ENCODE measurements at regions not wholly inside any gene's neighbourhood (a gene's known extent, or its start where the extent isn't known, plus 50 kb on each side); places are given as distances from the start of the nearest gene placed in this dataset.
"Not testable (repeated sequence)": the region's sequence is repeated elsewhere in the genome, so short reads cannot be mapped to it uniquely, and the experiment has no call there.

DNA sequence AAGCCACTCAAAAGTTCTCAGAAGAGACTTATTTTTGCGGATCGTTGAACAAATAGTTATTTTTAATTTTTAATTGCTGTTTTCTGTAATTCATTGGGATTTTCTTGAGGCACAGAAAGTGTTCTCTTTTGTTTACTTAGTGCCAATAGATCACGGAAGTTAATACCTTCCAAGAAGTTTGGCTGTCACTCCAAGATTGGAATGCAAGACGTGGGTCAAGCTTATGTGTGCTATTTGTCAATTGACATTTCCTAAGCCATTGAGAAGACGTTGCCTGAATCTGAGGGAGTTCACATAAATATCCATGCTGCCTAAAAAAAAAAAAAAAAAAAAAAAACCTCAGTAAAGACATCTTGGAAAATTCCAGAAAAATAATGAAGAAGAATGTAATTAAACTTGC lies 1071.4 kb upstream of the ADGRB3 start:
- DNase-seq (ENCODE audit: low spot score): no peak

DNA sequence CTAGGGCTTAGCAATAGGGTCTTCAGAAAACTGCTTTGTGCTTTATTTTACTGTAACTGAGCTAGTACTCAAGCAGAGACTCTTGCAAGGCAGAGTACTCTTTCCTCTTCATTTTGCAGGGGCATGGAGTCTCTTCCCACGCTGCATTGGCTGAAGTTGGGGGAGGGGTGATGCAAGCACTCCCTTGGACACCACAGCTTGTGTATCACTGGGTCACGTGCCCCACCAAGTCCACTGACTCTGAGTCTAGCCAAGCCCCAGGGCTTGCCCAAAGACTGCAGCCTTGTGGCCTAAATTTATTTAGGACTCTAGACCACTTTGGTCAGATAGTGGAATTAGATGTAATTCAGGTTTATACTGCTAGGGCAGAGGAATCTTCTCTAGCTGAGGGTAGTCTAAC lies 1075.0 kb upstream of the ADGRB3 start:
- no peak for DNase-seq (ENCODE audit: low spot score)

DNA sequence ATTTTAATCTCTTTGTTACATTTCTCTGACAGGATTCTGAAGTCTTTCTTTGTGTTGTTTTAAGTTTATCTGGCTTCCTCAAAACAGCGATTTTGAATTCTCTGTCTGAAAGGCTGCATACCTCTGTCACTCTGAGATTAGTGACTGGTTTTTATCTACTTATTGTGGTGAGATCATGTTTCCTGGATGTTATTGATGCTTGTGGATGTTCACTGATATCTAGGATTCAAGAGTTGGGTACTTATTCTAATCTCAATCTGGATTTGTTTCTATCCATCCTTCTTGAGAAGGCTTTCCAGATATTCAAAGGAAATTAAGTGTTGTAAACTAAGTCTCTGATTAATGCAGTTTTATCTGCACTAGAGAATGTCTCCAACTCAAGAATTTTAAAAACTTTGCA lies 1076.1 kb upstream of the ADGRB3 start:
- no peak for DNase-seq (ENCODE audit: low spot score)

GRCh38 chr6:67544851-67545452 lies 1090.1 kb upstream of the ADGRB3 start:
- no peak for DNase-seq (ENCODE audit: low spot score)

DNA sequence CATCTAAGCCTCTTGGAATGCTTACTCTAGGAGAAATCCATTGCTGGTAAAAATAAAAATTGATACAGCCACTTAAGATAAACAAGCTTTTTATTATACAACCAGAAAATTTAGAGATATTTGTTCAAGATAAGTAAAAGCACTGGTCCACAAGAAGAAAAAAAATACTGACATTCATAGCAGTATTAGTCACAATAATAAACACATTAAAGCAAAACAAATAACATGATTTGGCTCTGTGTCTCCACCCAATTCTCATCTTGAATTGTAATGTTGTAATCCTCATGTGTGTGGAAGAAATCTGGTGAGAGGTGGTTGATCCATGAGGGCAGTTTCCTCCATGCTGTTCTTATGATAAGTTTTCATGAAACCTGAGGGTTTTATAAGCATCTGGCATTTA lies 1093.5 kb upstream of the ADGRB3 start:
- DNase-seq (ENCODE audit: low spot score): no peak

DNA sequence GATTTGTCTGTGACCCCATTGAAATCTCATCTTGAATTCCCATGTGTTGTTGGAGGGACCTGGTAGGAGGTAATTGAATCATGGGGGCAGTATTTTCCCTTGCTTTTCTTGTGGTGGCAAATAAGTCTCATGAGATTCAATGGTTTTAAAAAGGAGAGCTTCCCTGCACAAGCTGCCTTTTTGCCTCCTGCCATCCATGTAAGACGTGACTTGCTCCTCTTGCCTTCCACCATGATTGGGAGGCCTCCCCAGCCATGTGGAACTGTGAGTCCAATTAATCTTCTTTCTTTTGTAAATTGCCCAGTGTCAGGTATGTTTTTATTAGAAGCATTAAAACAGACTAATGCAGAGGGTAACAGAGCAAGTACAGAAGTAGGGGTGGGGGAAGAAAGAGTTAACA lies 1097.0 kb upstream of the ADGRB3 start:
- no peak for DNase-seq (ENCODE audit: low spot score)

DNA sequence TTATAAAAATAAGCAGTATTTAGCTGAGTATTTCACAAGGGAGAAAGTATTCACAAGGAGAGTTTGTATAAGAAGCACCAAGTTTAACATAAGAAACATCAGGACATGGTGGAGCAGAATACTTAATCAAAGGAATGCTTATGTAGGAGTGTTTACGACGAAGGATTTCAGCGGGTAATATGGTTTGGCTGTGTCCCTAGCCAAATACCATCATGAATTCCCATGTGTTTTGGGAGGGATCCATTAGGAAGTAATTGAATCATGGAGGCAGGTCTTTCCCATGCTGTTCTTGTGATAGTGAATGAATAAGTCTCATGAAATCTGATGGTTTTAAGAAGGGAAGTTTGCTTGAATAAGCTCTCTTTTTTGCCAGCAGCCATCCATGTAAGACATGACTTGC lies 1099.1 kb upstream of the ADGRB3 start:
- DNase-seq (ENCODE audit: low spot score): no peak

DNA sequence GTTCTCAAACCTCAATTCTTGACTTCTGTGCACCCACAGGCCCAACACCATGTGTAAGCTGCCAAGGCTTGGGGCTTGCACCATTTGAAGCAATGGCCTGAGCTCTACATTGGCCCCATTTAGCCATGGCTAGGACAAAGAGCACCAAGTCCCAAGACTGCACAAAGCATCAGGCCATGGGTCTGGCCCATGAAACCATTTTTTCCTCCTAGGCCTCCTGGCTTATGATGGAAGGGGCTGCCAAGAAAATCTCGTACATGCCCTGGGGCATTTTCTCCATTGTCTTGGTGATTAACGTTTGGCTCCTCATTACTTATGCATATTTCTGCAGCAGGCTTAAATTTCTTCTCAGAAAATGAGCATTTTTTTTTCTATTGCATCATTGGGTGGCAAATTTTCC lies 1128.7 kb upstream of the ADGRB3 start:
- no peak for DNase-seq (ENCODE audit: low spot score)

GRCh38 chr6:67501755-67502154 lies 1133.3 kb upstream of the ADGRB3 start:
- no peak for DNase-seq (ENCODE audit: low spot score)

DNA sequence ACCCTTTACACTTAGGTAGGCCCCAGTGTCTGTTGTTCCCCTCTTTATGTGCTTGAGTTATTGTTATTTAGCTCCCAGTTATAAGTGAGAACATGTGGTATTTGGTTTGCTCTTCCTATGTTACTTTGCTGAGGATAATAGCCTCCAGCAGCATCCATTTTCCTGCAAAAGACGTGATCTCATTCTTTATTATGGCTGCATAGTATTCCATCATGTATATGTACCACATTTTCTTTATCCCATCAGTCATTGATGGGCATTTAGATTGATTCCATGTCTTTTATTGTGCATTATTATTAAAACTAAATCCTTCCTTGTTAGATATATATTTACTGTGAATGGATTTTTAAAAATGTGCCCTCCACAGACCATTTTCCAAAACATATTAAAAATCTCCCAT lies 1137.3 kb upstream of the ADGRB3 start:
- DNase-seq (ENCODE audit: low spot score): no peak

DNA sequence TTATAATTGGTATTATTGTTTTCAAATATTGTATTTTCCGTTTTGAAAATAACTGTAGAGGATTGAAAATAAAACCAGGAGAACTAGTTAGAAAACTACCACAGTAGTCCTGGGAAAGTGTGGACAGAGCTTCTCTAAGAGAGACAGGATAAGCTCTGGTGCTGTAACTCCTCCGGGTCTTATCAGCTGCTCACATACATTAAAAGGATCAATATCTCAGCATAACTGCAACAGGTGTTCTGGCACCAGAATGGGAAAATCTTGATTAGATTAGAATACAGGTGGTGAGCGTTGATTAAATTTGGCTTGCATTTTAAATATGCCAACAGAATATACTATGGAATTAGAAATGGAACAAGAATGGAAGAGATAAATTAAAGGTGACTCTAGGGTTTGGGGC lies 1138.9 kb upstream of the ADGRB3 start:
- DNase-seq (ENCODE audit: low spot score): no peak

GRCh38 chr6:67493682-67494081 lies 1141.4 kb upstream of the ADGRB3 start:
- DNase-seq (ENCODE audit: low spot score): no peak

DNA sequence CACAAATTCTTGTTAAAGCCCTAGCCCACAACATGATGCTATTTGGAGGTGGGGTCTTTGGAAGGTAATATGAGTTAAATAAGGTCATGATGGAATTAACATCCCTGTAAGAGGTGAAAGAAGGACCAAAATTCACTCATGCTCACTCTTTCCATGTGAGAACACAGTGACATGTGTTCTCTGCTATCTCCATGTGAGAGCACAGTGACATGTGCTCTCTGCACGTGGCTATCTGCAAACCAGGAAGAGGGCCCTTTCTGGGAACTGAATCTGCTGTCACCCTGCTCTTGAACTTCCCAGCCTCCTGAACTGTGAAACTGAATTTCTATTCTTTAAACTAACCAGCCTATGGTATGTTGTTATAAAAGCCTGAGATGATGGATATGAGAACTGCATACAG lies 1159.4 kb upstream of the ADGRB3 start:
- no peak for DNase-seq (ENCODE audit: low spot score)

- DNase-seq (ENCODE audit: low spot score): no peak
These were observed 1167.7 kb upstream of the ADGRB3 start for GRCh38 chr6:67467341-67467740.

GRCh38 chr6:67462725-67463124 lies 1172.4 kb upstream of the ADGRB3 start:
- not testable (repeated sequence) for DNase-seq (ENCODE audit: low spot score)

DNA sequence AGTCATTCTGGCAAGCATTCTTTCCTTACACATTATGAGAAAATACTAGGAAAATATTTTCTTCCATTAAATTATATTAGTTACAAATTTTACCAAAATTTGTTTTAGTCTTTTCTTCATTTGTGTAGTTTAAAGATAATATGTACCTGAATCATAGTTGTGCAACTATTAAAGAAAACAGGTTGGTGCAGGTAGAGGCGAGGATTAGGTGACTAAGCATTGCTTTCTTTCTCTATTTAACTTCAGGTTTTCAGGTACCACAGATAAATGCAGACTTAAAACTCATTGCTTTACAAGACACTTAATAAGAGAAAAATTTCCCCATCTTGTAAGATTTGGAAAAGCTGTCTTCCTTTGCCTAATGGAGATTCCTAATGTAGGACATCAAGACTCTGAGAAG lies 1175.5 kb upstream of the ADGRB3 start:
- no peak for DNase-seq (ENCODE audit: low spot score)

- DNase-seq (ENCODE audit: low spot score): no peak
These were observed 1176.8 kb upstream of the ADGRB3 start for GRCh38 chr6:67458265-67458664.

DNA sequence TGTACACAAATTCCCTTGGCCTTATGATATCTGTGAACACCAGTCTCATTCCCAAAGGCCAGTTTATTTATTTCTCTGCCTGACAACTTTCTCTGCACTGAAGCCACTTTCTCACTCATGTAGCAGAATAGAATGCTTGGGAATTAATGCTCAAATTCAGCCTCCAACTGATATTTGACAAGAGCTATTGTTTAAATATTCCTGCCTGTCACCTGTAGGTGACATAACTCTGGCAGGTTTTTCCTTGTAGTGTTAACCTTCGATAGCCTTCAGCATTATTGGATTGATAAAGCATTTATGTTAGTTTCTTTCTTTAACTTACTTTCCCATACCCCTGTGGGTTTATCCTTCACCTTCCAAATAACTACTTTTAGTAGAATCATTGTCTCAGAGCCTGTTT lies 1183.2 kb upstream of the ADGRB3 start:
- DNase-seq (ENCODE audit: low spot score): no peak

GRCh38 chr6:67450641-67451040 lies 1184.4 kb upstream of the ADGRB3 start:
- no peak for DNase-seq (ENCODE audit: low spot score)

GRCh38 chr6:67449602-67450001 lies 1185.5 kb upstream of the ADGRB3 start:
- DNase-seq (ENCODE audit: low spot score): no peak

DNA sequence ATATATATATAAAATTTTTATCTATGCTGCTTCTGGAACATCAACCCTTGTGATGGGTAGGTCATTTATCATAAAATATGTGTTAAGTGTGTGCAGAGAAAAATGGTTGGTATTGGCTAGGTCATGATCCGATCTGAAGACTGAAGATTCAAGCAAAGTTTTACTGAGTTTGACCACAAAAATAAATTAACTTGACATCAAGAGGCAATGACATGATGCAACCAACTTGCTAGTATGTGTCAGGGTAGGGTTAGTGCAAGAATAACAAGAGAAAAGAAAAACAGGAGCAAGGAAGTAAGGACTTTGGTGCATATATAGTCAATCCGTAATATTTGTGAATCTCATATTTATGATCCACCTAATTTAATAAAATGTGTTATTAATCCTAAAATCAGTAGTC lies 1202.0 kb upstream of the ADGRB3 start:
- no peak for DNase-seq (ENCODE audit: low spot score)

DNA sequence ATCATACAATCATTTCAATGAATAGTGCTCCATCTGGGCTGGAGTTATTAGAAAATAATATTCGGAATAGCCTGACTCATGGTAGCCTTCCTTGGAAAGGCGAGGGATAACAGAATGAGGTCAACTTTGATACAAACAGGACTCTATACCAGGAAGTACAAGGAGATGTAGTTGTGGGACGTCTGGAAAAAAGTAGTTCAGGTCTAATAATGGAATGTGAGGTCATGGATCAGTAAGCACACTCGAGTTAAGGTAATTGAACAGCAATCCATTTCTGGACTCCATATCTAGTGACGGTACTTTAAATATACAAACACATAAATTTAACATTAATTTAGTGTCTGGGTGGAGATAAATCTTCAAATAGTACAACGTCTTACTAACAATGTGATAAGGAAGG lies 1204.0 kb upstream of the ADGRB3 start:
- no peak for DNase-seq (ENCODE audit: low spot score)

DNA sequence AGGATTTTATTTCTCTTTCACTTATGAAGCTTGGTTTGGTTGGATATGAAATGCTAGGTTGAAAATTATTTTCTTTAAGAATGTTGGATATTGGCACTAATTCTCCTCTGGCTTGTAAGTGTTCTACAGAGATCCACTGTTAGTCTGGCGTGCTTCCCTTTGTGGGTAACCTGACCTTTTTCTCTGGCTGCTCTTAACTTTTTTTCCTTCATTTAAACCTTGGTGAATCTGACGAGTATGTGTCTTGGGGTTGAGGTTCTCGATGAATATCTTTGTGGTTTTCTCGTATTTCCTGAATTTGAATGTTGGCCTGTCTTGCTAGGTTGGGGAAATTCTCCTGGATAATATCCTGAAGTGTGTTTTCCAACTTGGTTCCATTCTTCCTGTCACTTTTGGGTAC lies 1208.4 kb upstream of the ADGRB3 start:
- not testable (repeated sequence) for DNase-seq (ENCODE audit: low spot score)

DNA sequence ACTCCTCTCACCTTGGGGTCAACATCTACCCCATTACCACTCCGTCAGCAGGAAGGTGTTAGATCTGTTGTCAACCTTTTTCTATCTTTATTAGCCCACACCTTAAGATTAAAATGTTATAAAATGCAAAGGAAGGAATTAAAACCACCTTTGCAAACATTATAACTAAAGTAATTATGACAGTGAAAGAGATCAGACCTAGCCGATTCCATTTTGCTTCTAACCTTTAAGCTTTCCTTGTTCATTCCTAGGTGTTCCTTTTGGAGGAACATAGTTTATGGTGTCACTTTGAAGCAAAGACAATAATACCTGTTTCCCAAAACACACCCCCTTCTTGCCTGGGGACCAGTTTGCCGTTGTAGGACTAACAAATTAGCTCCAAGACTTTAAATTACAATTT lies 1223.0 kb upstream of the ADGRB3 start:
- DNase-seq (ENCODE audit: low spot score): no peak

- no peak for DNase-seq (ENCODE audit: low spot score)
These were observed 1224.0 kb upstream of the ADGRB3 start for GRCh38 chr6:67411036-67411435.

Data from HT-29 (cell line).